ENCODE measurements at regions not wholly inside any gene's neighbourhood (a gene's known extent, or its start where the extent isn't known, plus 50 kb on each side); places are given as distances from the start of the nearest gene placed in this dataset.

GRCh38 chr1:82978461-82979324, 1020.2 kb downstream of the TTLL7 start:
- DNase-seq (ENCODE audit: low read depth in 3 of 3) = no peak

- no peak for DNase-seq (ENCODE audit: low read depth in 3 of 3)
Measured at GRCh38 chr1:82972841-82973553, 1025.9 kb downstream of the TTLL7 start.

- DNase-seq (ENCODE audit: low read depth in 3 of 3) = no peak
Measured at GRCh38 chr1:82969340-82969739, 1029.6 kb downstream of the TTLL7 start.

- no peak for DNase-seq (ENCODE audit: low read depth in 3 of 3)
Measured at GRCh38 chr1:82962658-82963057, 1036.3 kb downstream of the TTLL7 start.

GRCh38 chr1:82950606-82951200, 1048.2 kb downstream of the TTLL7 start:
- no peak for DNase-seq (ENCODE audit: low read depth in 3 of 3)

DNA sequence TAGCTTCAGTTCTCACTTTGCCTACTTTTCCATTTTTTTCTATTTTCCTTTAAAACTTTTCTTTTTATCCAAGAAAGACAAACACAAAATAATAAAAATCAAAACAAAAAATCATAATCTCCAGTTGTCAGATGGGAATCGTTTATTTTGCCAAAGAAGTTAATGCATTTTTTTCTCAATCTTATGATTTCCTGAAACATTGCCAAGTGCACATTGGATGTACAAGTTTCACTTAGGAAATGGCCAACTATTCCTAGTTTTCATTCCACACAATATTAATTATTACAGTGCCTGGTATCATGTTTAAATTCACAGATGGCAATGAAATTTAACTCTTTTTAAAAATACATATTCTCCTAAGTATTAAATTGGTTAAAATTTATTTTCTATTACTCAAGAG, 1050.5 kb downstream of the TTLL7 start:
- no peak for DNase-seq (ENCODE audit: low read depth in 3 of 3)

- DNase-seq (ENCODE audit: low read depth in 3 of 3) = no peak
Measured at GRCh38 chr1:82947278-82947677, 1051.7 kb downstream of the TTLL7 start.

GRCh38 chr1:82946096-82946605, 1052.8 kb downstream of the TTLL7 start:
- no peak for DNase-seq (ENCODE audit: low read depth in 3 of 3)

GRCh38 chr1:82944822-82945221, 1054.1 kb downstream of the TTLL7 start:
- DNase-seq (ENCODE audit: low read depth in 3 of 3) = no peak

DNA sequence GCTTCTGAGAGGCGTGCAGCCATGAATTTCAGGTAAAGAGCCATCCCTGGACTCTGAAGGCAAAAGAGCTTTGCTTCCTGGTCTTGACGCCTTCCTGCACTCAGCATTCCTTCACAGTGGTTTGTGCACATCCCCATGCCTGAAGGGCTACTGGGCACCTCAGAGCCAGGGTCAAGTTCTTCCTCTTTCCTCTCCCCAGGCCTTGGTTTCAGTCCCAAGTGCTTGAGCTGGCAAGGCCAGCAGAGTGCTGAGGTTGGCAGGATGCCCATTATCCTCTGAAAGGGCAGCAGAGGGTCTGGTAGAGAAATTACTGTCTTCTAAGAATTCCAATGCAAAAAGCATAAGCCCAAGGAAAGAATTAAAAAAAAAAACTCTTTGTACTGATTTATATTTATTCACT, 1064.9 kb downstream of the TTLL7 start:
- no peak for DNase-seq (ENCODE audit: low read depth in 3 of 3)

- DNase-seq (ENCODE audit: low read depth in 3 of 3) = no peak
Measured at GRCh38 chr1:82932727-82933126, 1066.2 kb downstream of the TTLL7 start.

- DNase-seq (ENCODE audit: low read depth in 3 of 3) = no peak
Measured at GRCh38 chr1:82932207-82932606, 1066.7 kb downstream of the TTLL7 start.

GRCh38 chr1:82931006-82931405, 1067.9 kb downstream of the TTLL7 start:
- DNase-seq (ENCODE audit: low read depth in 3 of 3) = no peak

GRCh38 chr1:82927753-82928152, 1071.2 kb downstream of the TTLL7 start:
- no peak for DNase-seq (ENCODE audit: low read depth in 3 of 3)

- no peak for DNase-seq (ENCODE audit: low read depth in 3 of 3)
Measured at GRCh38 chr1:82924666-82925065, 1074.3 kb downstream of the TTLL7 start.

DNA sequence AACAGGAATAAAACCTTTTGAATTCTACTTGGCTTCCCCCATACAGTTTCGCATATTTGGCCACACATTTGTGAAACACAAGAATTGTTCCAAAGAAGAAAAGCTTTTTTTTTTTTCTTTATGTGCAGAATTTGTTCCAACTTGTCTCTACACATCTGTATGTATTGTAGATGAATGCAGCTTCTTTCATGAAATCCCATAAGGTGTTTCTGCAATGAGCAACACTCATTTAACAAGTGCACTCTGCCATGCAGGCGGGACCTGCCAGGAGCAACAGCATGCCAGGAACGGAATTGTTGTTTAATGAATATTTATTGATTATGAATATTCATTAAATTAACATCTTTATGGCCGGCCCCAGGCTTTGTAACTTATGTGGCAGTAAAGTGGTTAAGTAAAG, 1075.0 kb downstream of the TTLL7 start:
- DNase-seq (ENCODE audit: low read depth in 3 of 3) = no peak

- DNase-seq (ENCODE audit: low read depth in 3 of 3) = no peak
Measured at GRCh38 chr1:82921759-82922158, 1077.2 kb downstream of the TTLL7 start.

DNA sequence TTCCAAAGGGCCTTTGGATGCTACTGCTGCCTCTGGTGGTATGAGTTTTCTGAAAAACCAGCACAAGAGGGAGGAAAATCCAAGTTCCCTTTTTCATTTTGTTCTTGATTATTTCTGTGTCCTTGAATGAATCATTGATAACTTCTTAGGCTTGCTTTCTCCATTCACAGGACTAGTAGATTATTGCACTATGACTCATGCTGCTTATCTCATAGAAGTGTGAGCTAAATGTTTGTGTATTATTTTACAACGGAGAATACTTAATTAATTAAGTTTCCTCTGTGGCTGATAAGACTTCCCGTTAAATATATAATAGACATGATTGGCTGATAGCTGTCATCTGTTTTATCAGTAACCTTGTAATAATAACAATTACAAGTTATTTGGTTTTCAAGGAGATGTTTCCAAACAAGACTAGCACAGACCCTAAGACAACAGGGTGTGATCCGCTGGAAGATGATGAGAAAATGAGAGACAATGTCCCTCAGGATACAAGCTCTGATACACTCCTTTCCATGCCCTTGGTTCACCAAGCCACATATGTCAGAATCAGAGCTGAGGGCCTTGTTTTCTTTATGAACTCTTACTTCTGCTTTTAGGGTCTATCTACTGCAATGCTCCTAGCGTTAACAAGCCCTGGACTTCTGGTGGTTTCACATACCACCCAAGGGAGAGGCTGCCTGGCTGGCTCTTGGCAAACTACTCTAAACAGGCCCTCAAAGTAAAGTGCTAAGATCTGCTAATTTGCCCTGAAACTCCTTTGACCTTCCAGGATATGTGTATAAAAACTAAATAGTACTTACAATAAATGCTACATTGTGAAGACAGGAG, 1078.3 kb downstream of the TTLL7 start:
- DNase-seq (ENCODE audit: low read depth in 3 of 3) = no peak

DNA sequence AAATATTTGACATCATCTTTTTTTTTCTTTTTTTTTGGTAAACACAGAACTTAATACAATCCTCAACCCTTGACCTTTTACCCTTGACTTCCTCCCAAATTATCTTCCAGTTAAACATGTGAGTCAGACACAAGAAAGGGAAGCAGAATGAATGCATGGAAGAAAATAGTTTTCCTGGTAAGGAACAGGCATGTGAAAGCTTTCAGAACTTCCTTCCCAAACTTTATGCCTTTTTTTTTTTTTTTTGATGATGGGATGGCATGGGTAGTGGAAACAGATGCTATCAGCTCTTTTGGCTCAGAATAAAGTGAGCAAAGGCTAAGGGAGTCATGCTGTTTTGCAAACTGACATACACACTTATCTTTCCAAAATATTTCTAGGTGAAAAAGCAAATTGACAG, 1079.1 kb downstream of the TTLL7 start:
- no peak for DNase-seq (ENCODE audit: low read depth in 3 of 3)

DNA sequence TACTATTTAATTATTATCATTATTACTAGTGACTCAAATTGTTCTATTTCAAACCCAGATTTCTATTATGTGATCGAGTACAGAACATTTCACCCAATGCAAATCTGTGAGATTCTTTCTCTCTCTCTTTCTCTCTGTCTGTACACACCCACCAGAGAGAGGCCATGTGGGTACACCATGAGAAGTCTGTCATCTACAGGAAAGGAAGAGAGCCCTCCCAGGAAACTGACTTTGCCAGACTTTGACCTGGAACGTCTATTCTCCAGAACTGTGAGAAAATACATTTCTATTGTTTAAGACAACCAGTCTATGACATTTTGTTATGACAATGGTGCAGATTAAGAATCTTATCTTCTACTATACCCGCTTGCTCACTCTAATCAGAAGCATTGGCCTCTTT, 1091.6 kb downstream of the TTLL7 start:
- DNase-seq (ENCODE audit: low read depth in 3 of 3) = no peak

- DNase-seq (ENCODE audit: low read depth in 3 of 3) = no peak
Measured at GRCh38 chr1:82903626-82904025, 1095.3 kb downstream of the TTLL7 start.

DNA sequence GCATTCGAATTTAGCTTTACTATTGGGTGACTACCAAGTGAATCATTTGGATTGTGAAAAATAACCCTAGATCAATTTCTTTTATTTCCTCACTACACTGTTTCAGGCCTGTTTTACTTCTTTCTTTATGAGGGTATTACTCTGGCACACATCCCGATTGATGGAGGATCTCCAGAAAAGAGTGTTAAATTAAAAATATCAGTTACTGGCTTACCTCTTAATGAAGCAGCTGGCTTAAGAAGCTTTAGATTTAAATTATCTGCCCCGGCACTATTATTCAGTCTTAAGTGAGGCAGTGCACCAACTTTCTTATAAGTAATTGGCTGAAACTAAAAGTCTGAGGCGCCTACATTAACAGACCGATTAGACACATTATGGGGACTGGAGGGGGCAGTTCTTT, 1097.4 kb downstream of the TTLL7 start:
- DNase-seq (ENCODE audit: low read depth in 3 of 3) = no peak
